ACC112 (cell line): ENCODE measurements at regions not wholly inside any gene's neighbourhood (a gene's known extent, or its start where the extent isn't known, plus 50 kb on each side); places are given as distances from the start of the nearest gene placed in this dataset.

Source experiments
- H2AFZ ChIP-seq: fragments of 200-600 bp; sonication (generic); one replicate; pipeline ENCODE4 v1.6.0; 2017; ENCODE audit warnings: antibody characterized with exemption, low read length; ENCODE audit not compliant: unreplicated experiment
- H3K27ac ChIP-seq: fragments of 200-600 bp; sonication (generic); 2 replicates; pipeline ENCODE4 v1.5.1; 2014; ENCODE audit warnings: low read depth, mild to moderate bottlenecking, antibody characterized with exemption, low read length, moderate library complexity
- H3K27me3 ChIP-seq: fragments of 200-600 bp; sonication (generic); 2 replicates; pipeline ENCODE4 v1.6.1; 2014; ENCODE audit warnings: mild to moderate bottlenecking, antibody characterized with exemption, low read length, moderate library complexity, mixed read lengths; ENCODE audit not compliant: insufficient read depth
- H3K36me3 ChIP-seq: fragments of 200-600 bp; sonication (generic); 2 replicates; pipeline ENCODE4 v1.6.1; 2016; ENCODE audit warnings: mild to moderate bottlenecking, antibody characterized with exemption, low read length, moderate library complexity, mixed read lengths; ENCODE audit not compliant: insufficient read depth
- H3K4me1 ChIP-seq: fragments of 200-600 bp; sonication (generic); one replicate; pipeline ENCODE4 v1.6.1; 2016; ENCODE audit warnings: low read length, mixed read lengths; ENCODE audit not compliant: insufficient read depth, unreplicated experiment, control insufficient read depth
- H3K4me3 ChIP-seq: fragments of 200-600 bp; sonication (generic); 2 replicates; pipeline ENCODE4 v1.5.1; 2014; ENCODE audit warnings: mild to moderate bottlenecking, low read depth, low read length
- H3K79me2 ChIP-seq: fragments of 200-600 bp; sonication (generic); one replicate; pipeline ENCODE4 v1.6.0; 2016; ENCODE audit warnings: low read length; ENCODE audit not compliant: control insufficient read depth, unreplicated experiment, insufficient read depth

DNA sequence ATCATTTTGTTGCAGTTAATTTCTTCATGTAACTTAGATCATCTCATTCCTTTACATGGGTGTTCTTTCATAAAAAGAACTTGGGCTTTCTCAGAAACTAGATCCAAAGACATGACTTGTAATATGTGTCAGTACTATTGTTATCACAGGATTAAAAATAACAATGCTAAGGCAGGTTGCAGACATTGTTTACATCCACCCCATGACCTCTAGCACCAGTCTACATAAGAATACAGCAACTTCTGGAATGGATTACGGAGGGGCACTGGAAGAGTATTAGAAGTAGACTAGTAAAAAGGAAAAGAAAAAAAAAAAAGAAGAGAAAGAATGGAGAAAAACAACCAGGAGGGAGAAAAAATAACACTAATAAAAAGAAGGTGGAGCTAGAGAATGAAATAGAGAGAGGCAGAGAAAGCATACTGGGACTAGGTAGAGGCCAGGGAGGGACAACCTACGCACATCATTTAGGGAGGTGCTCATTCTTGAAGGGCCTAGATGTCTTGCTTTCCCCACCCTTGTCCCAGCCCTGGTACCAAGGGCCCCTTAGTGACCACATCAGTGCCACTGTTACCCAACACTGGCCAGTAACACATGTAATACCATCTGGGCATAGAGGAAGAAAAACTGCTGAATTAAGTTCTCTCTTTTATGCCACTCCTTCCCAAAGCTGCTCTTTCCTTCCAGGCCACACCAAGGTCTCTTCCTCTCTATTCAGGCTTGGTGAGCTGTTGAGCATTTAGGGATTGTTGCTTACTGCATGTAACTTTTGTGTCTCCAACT is 70.6 kb upstream of the KLF7 start:
- H3K36me3 ChIP-seq = peaks cover 7% of the 10 kb centered on the region; the same call in 1 of the 2 replicates
- no peaks in the 10 kb centered on the region for H3K27me3 ChIP-seq
- peaks cover 46% of the 10 kb centered on the region for H3K4me1 ChIP-seq
- H3K79me2 ChIP-seq = peaks cover 16% of the 10 kb centered on the region
- no peak overlapping the region for H3K4me3 ChIP-seq
- no peak overlapping the region for H2AFZ ChIP-seq
- H3K27ac ChIP-seq = peak overlapping the region; percentile 46

DNA sequence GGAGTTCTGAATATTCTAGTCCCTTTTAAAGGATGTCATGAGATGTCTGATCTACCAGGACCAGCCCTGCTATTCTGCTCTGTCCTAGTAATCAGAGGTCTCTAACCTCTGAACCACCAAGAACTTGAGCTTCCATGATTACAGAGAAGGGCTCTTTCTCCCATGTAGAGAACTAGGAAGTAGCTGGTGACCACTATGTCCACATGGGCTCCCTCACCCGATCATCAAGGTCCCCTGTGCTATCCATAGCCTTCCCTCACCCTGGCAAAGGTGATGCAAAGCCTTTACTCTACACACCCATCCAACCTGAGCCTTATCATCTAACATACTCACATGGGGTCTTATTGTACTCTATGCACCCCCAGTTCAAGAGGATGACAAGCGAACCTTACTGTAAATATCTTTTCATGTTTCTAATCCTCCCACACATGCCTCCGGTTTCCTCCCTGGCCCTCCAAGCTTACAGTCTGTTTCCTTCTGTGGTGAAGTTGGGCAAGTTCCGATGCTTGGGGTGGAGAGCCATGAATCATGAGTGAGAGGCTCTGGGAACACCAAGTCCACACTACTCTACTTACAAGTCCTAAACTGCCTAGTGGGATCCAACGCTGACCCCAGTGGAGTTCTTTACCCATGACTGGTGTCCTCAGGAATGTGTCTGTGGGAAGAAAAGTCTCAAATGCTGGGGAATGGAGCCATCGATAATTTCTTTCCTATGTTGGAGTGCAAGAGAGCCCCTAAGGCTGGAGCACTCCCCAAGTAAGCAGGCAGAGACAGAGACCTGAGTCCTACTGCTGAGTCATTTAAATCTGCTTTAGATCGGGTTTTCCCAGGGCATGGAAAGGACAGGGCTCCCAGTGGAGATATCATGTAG is 73.3 kb upstream of the KLF7 start:
- Histone ChIP-seq H3K27me3 (no peaks in the 10 kb centered on the region), H3K4me3 (peak overlapping the region; percentile 79), H2AFZ (no peak overlapping the region), H3K4me1 (peaks cover 68% of the 10 kb centered on the region), H3K27ac (peak overlapping the region; percentile 100), H3K36me3 (peaks cover 12% of the 10 kb centered on the region; the same call in 1 of the 2 replicates), H3K79me2 (peaks cover 43% of the 10 kb centered on the region)

- Histone ChIP-seq H2AFZ (no peak overlapping the region), H3K79me2 (peaks cover 45% of the 10 kb centered on the region), H3K4me3 (peak overlapping the region; percentile 79), H3K36me3 (peaks cover 14% of the 10 kb centered on the region; the same call in 1 of the 2 replicates), H3K4me1 (peaks cover 68% of the 10 kb centered on the region), H3K27ac (peak overlapping the region; percentile 100), H3K27me3 (no peaks in the 10 kb centered on the region)
Measured at GRCh38 chr2:207239754-207240494, 74.2 kb upstream of the KLF7 start.

- Histone ChIP-seq H3K4me1 (peaks cover 65% of the 10 kb centered on the region), H3K27me3 (no peaks in the 10 kb centered on the region), H3K27ac (peak overlapping the region; percentile 100), H2AFZ (no peak overlapping the region), H3K79me2 (peaks cover 45% of the 10 kb centered on the region), H3K36me3 (peaks cover 13% of the 10 kb centered on the region; the same call in 1 of the 2 replicates), H3K4me3 (peak overlapping the region; percentile 79)
Measured at GRCh38 chr2:207240649-207241048, 74.9 kb upstream of the KLF7 start.

DNA sequence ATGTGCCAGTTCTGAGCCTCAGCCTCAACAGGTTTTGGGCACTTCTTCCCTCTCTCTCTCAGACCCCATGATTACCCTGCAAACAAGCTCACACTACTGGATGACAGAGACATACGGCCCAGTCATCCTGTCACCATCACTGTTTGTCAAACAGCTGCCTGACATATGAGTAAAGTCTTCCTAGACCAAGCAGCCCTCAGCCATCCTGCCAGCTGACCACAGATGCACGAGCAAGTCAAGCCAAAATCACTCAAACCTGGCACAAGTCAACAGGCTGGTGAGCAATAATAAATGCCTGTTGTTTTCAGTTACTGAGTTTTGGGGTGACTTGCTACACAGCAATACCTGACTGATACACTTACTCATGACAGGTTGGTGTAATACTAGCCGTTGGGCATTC is 75.5 kb upstream of the KLF7 start:
- peak overlapping the region; percentile 100 for H3K27ac ChIP-seq
- no peak overlapping the region for H2AFZ ChIP-seq

GRCh38 chr2:207243601-207244000 is 77.9 kb upstream of the KLF7 start:
- peak overlapping the region; percentile 31 for H3K27ac ChIP-seq
- H3K4me3 ChIP-seq = peak overlapping the region; percentile 3; the same call in 1 of the 2 replicates
- no peaks in the 10 kb centered on the region for H3K27me3 ChIP-seq
- peaks cover 29% of the 10 kb centered on the region; the same call in 1 of the 2 replicates for H3K36me3 ChIP-seq
- H3K79me2 ChIP-seq = peaks cover 45% of the 10 kb centered on the region
- peaks cover 52% of the 10 kb centered on the region for H3K4me1 ChIP-seq
- H2AFZ ChIP-seq = no peak overlapping the region

More for the DNA sequence above, 75.5 kb upstream of the KLF7 start:
- Histone ChIP-seq H3K4me3 (peak overlapping the region; percentile 79), H3K27me3 (no peaks in the 10 kb centered on the region), H3K79me2 (peaks cover 45% of the 10 kb centered on the region), H3K36me3 (peaks cover 18% of the 10 kb centered on the region; the same call in 1 of the 2 replicates), H3K4me1 (peaks cover 60% of the 10 kb centered on the region)

GRCh38 chr2:207244971-207245925 is 79.5 kb upstream of the KLF7 start:
- Histone ChIP-seq H3K27me3 (no peaks in the 10 kb centered on the region), H3K36me3 (peaks cover 35% of the 10 kb centered on the region; the same call in 1 of the 2 replicates), H3K27ac (no peak overlapping the region; the same call in 1 of the 2 replicates), H3K4me3 (no peak overlapping the region), H3K79me2 (peaks cover 39% of the 10 kb centered on the region), H3K4me1 (peaks cover 56% of the 10 kb centered on the region), H2AFZ (no peak overlapping the region)

DNA sequence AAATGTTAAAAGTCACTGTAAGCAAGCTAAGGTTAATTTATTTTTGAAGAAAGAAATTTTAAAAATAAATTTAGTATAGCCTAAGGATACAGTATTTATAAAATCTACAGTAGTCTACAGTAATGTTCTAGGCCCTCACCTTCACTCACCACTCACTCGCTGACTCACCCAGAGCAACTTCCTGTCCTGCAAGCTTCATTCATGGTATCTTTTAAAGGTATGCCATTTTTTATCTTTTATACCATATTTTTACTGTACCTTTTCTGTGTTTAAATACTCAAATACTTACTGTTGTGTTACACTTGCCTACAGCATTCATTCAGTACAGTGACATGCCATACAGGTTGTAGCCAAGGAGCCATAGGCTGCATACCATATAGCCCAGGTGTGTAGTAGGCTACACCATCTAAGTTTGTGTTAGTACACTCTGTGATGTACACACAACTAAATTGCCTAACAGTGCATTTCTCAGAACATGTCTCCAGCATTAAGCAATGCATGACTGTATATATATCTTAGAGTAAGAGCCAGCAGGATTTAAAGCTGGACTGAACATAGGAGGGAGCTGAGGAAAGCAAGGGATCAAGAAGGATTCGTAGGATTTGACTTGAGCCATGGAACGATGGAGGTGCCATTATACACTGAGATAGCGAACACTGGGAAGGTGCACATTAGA is 83.1 kb upstream of the KLF7 start:
- peaks cover 31% of the 10 kb centered on the region; the same call in 1 of the 2 replicates for H3K36me3 ChIP-seq
- H3K4me3 ChIP-seq = no peak overlapping the region
- H3K27ac ChIP-seq = peak overlapping the region; percentile 97
- H3K79me2 ChIP-seq = peaks cover 4% of the 10 kb centered on the region
- H3K4me1 ChIP-seq = peaks cover 57% of the 10 kb centered on the region
- H3K27me3 ChIP-seq = no peaks in the 10 kb centered on the region
- H2AFZ ChIP-seq = no peak overlapping the region

DNA sequence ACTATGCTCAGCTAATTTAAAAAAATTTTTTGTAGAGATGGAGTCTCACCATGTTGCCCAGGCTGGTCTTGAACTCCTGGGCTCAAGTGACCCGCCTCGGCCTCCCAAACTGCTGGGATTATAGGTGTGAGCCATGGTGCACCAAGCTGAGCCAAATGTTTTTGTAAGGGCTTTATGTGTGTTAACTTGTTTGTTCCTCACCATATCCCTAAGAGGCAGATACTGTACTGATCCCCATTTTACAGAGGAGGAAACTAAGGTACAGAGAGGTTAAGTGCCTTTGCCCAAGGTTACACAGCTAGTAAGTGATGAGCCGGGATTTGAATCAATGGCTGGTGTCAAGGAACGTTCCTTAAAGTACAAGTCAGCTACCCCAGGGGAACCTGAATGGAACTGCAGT is 85.3 kb upstream of the KLF7 start:
- H3K27ac ChIP-seq = peak overlapping the region; percentile 97
- H3K4me1 ChIP-seq = peaks cover 75% of the 10 kb centered on the region
- H3K36me3 ChIP-seq = peaks cover 19% of the 10 kb centered on the region; the same call in 1 of the 2 replicates
- no peak overlapping the region for H2AFZ ChIP-seq
- H3K4me3 ChIP-seq = no peak overlapping the region
- no peaks in the 10 kb centered on the region for H3K79me2 ChIP-seq
- no peaks in the 10 kb centered on the region for H3K27me3 ChIP-seq
